ENCODE measurements at regions not wholly inside any gene's neighbourhood (a gene's known extent, or its start where the extent isn't known, plus 50 kb on each side); places are given as distances from the start of the nearest gene placed in this dataset.

GRCh38 chr11:121917482-121917881 is 198.5 kb downstream of the BLID start:
- Histone ChIP-seq H3K14ac (ENCODE audit: insufficient read depth, low read length) (no peak overlapping the region), H2BK20ac (ENCODE audit: low read depth, low read length, poor library complexity, severe bottlenecking) (no peak overlapping the region), H3K9me3 (ENCODE audit: control insufficient read depth, low read depth, low read length) (no peaks in the 10 kb centered on the region), H4K5ac (ENCODE audit: insufficient read length, low read depth, low read length) (no peak overlapping the region), H2BK15ac (ENCODE audit: low read depth, low read length) (no peak overlapping the region), H3K23ac (ENCODE audit: insufficient read length, low read depth, low read length) (no peak overlapping the region), H3K27ac (ENCODE audit: insufficient read length, low read depth, low read length) (no peak overlapping the region), H2BK5ac (ENCODE audit: insufficient read length, low read length) (no peak overlapping the region), H2BK12ac (ENCODE audit: insufficient read length, low read depth, low read length) (no peak overlapping the region), H3K23me2 (ENCODE audit: insufficient read length, low read depth, low read length, poor library complexity, severe bottlenecking) (no peaks in the 10 kb centered on the region), H4K91ac (ENCODE audit: insufficient read length, low read depth, low read length) (no peak overlapping the region), H2AFZ (ENCODE audit: low read length) (no peak overlapping the region), H3K4me1 (ENCODE audit: insufficient read depth, low read length) (no peaks in the 10 kb centered on the region), H3K9ac (ENCODE audit: extremely low read depth, insufficient read length, low read length) (no peak overlapping the region), H3T11ph (ENCODE audit: low read length) (no peak overlapping the region), H4K8ac (replicated peaks; ENCODE audit: insufficient read length, low read depth, low read length) (no peak overlapping the region), H2AK5ac (ENCODE audit: insufficient read length, low read length) (no peak overlapping the region), H2BK120ac (ENCODE audit: low read depth, low read length, poor library complexity, severe bottlenecking) (no peak overlapping the region), H3K4me2 (ENCODE audit: insufficient read depth, insufficient read length, low read length) (no peak overlapping the region), H3K79me1 (ENCODE audit: insufficient read depth, low read depth, low read length, poor library complexity, severe bottlenecking) (no peaks in the 10 kb centered on the region), H3K4ac (ENCODE audit: low read depth, low read length) (no peak overlapping the region), H3K18ac (ENCODE audit: insufficient read length, low read depth, low read length) (no peak overlapping the region), H3K27me3 (ENCODE audit: insufficient read depth, low read length) (no peaks in the 10 kb centered on the region), H3K56ac (ENCODE audit: insufficient read length, low read depth, low read length) (no peak overlapping the region), H3K79me2 (ENCODE audit: insufficient read depth, low read length) (no peaks in the 10 kb centered on the region), H4K20me1 (ENCODE audit: control insufficient read depth, insufficient read depth, insufficient read length) (no peaks in the 10 kb centered on the region)
- no CpG with 5 or more reads among the region's 1 CpG for WGBS (ENCODE audit: extremely low coverage, insufficient read length, low lambda C conversion rate)
- no peaks in the 10 kb centered on the region for H3K4me1 Mint-ChIP-seq
- H3K27ac Mint-ChIP-seq: no peak overlapping the region
- DNase-seq: no peak
- no peak overlapping the region for H3K4me3 Mint-ChIP-seq
- no peaks in the 10 kb centered on the region for H3K36me3 Mint-ChIP-seq (ENCODE audit: insufficient read depth in 1 of 3, low read depth in 3 of 3)
- no peak for TF ChIP-seq CTCF (conservative IDR thresholded peaks at IDR 0.05)
- no peaks in the 10 kb centered on the region for H3K9me3 Mint-ChIP-seq
- H3K27me3 Mint-ChIP-seq (ENCODE audit: low read depth): peaks cover 4% of the 10 kb centered on the region; the same call in 1 of the 2 replicates
